IMR-90 (cell line): ENCODE measurements at regions not wholly inside any gene's neighbourhood (a gene's known extent, or its start where the extent isn't known, plus 50 kb on each side); places are given as distances from the start of the nearest gene placed in this dataset.
"Not testable (repeated sequence)": the region's sequence is repeated elsewhere in the genome, so short reads cannot be mapped to it uniquely, and the experiment has no call there.

ENCODE experiments used
- CTCF ChIP-seq: conservative IDR thresholded peaks from 2 replicates; pipeline ENCODE4 v1.5.1; 2012; ENCODE audit warnings: mild to moderate bottlenecking, low read depth, low read length, improper control_type of control experiment
- FOS ChIP-seq: fragments of 150-350 bp; IDR thresholded peaks from 2 replicates; pipeline ENCODE4 v1.6.1; 2016; ENCODE audit warnings: low read depth, low read length
- POLR2A ChIP-seq: IDR thresholded peaks from 2 replicates; pipeline ENCODE4 v1.6.1; 2012; ENCODE audit warnings: mild to moderate bottlenecking, low read depth, low read length
- SMC3 ChIP-seq: fragments of 150-350 bp; IDR thresholded peaks from 2 replicates; pipeline ENCODE4 v1.6.1; 2016; ENCODE audit warnings: low read depth, mild to moderate bottlenecking, antibody characterized with exemption, low read length, moderate library complexity

DNA sequence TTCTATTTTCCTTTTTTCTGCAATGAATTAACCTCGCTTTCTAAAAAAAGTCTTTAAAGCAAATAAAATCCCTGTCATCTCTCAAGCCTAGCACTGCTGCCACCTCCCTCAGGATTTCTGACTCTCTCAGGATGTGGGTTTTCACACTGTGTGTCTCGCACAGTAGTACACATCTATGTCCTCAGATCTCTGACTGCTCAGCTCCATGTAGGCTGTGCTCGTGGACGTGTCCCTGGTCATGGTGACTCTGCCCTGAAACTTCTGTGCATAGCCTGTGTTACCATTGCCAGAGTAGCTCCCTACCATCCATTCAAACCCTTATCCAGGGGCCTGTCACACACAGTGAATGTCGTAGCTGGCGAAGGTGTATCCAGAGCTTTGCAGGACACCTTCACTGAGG, 619.3 kb downstream of the TMEM121 start:
- TF ChIP-seq CTCF, FOS, POLR2A, SMC3: not testable (repeated sequence)
